T-cell (primary cell): ENCODE measurements at regions not wholly inside any gene's neighbourhood (a gene's known extent, or its start where the extent isn't known, plus 50 kb on each side); places are given as distances from the start of the nearest gene placed in this dataset.

ENCODE experiments used
- ATAC-seq, 4 experiments: fragments of 200-7000 bp in 3 of 4; fragments of 150-1000 bp in 1 of 4; cut with Tn5 transposase; replicated peaks in 1 of 4; 1 replicate in 3 of 4; 2 replicates in 1 of 4; pipeline ENCODE4 v1.10.0; 2021; ENCODE audit warnings: moderate library complexity in 3 of 4, mild to moderate bottlenecking in 2 of 4, moderate number of reproducible peaks in 1 of 4
- CTCF ChIA-PET, 2 donors: fragments of 300-600 bp; sonication (Branson Sonifier 250); formaldehyde crosslinking; loops; one replicate each; lab custom pipeline; 2022; ENCODE audit warnings: antibody characterized with exemption in 2 of 2; lab: Charles Lee
- POLR2A ChIA-PET, 2 donors: fragments of 300-600 bp; sonication (Branson Sonifier 250); formaldehyde crosslinking; loops; one replicate each; lab custom pipeline; 2022; ENCODE audit warnings: antibody characterized with exemption in 2 of 2; lab: Charles Lee
- DNase-seq, 35 experiments: peaks; one replicate each; pipeline versions ENCODE4 v3.0.0 to v3.0.0-alpha.2; 2013 to 2023
- H3K27ac ChIP-seq: one replicate; pipeline ENCODE4 v1.5.1; 2013; ENCODE audit warnings: low read length
- H3K27me3 ChIP-seq, 2 experiments: replicated peaks in 1 of 2; 1 replicate in 1 of 2; 2 replicates in 1 of 2; pipeline versions ENCODE4 v1.6.1 to v1.7.0; 2013; ENCODE audit warnings: low read length in 1 of 2, mixed read lengths in 1 of 2; ENCODE audit not compliant: control insufficient read depth in 2 of 2, insufficient read depth in 2 of 2; ENCODE audit errors: extremely low read depth in 1 of 2
- H3K36me3 ChIP-seq, 2 donors: 1 replicate in 1 of 2; 2 replicates in 1 of 2; pipeline versions ENCODE4 v1.6.1 to v1.7.0; 2013; ENCODE audit warnings: low read length in 1 of 2; ENCODE audit not compliant: control insufficient read depth in 2 of 2, insufficient read depth in 1 of 2; ENCODE audit errors: extremely low read depth in 1 of 2
- H3K4me1 ChIP-seq, 2 experiments: 1 replicate in 1 of 2; 2 replicates in 1 of 2; pipeline versions ENCODE4 v1.6.1 to v1.7.0; 2013; ENCODE audit warnings: low read length in 2 of 2, mixed read lengths in 1 of 2; ENCODE audit not compliant: insufficient read depth in 2 of 2, control insufficient read depth in 1 of 2; ENCODE audit errors: extremely low read depth in 1 of 2
- H3K4me3 ChIP-seq, 2 donors: 1 replicate in 1 of 2; 2 replicates in 1 of 2; pipeline versions ENCODE4 v1.5.1 to v1.7.0; 2013; ENCODE audit warnings: mild to moderate bottlenecking in 2 of 2, low read length in 1 of 2, moderate library complexity in 1 of 2; ENCODE audit not compliant: control insufficient read depth in 1 of 2; ENCODE audit errors: extremely low read depth in 1 of 2
- H3K9me3 ChIP-seq: 2 replicates; pipeline ENCODE4 v1.7.0; 2013
- H3K27ac Mint-ChIP-seq, 2 donors: one replicate each; pipeline ENCODE4 v1.8.0; 2020 to 2021; ENCODE audit warnings: mild to moderate bottlenecking in 2 of 2, mixed read lengths in 2 of 2
- H3K27me3 Mint-ChIP-seq, 2 donors: one replicate each; pipeline ENCODE4 v1.8.0; 2021 to 2022; ENCODE audit warnings: mixed read lengths in 2 of 2
- H3K36me3 Mint-ChIP-seq: one replicate; pipeline ENCODE4 v1.8.0; 2021; ENCODE audit warnings: mixed read lengths
- H3K4me1 Mint-ChIP-seq, 3 donors: one replicate each; pipeline ENCODE4 v1.8.0; 2020 to 2022; ENCODE audit warnings: mixed read lengths in 3 of 3, mild to moderate bottlenecking in 1 of 3
- H3K4me3 Mint-ChIP-seq, 3 donors: one replicate each; pipeline ENCODE4 v1.8.0; 2020 to 2022; ENCODE audit warnings: mild to moderate bottlenecking in 3 of 3, mixed read lengths in 3 of 3, moderate library complexity in 3 of 3
- H3K9me3 Mint-ChIP-seq, 3 donors: one replicate each; pipeline ENCODE4 v1.8.0; 2020 to 2022; ENCODE audit warnings: mixed read lengths in 3 of 3
- WGBS: methylation state at CpG from one replicate; pipeline ENCODE4 v1.1.5; 2013; ENCODE audit warnings: missing lambda C conversion rate; ENCODE audit not compliant: insufficient coverage; 5-methylcytosine and 5-hydroxymethylcytosine counted together

- ATAC-seq = no peak
- no peaks in the 10 kb centered on the region for H3K9me3 ChIP-seq
- Mint-ChIP-seq H3K36me3 (peaks cover 3% of the 10 kb centered on the region), H3K27ac (no peak overlapping the region), H3K4me1 (peaks cover 0 to 4% (median 0%) of the 10 kb centered on the region in 3 donors), H3K27me3 (peaks cover 0 to 2% of the 10 kb centered on the region in 2 donors), H3K9me3 (peaks cover 3 to 8% (median 5%) of the 10 kb centered on the region in 3 donors), H3K4me3 (no peak overlapping the region)
- H3K4me3 ChIP-seq = no peak overlapping the region
- peaks cover 0 to 5% of the 10 kb centered on the region in 2 experiments for H3K27me3 ChIP-seq
- DNase-seq = no peak
- WGBS = 83% methylated on average over 26 of the region's 35 CpGs
- H3K27ac ChIP-seq = no peak overlapping the region
- H3K4me1 ChIP-seq = no peaks in the 10 kb centered on the region
- H3K36me3 ChIP-seq = no peaks in the 10 kb centered on the region
- ChIA-PET CTCF (no interaction called here), POLR2A (no interaction called here)
Measured at GRCh38 chr7:415646-416525, 103.8 kb downstream of the PDGFA start.

DNA sequence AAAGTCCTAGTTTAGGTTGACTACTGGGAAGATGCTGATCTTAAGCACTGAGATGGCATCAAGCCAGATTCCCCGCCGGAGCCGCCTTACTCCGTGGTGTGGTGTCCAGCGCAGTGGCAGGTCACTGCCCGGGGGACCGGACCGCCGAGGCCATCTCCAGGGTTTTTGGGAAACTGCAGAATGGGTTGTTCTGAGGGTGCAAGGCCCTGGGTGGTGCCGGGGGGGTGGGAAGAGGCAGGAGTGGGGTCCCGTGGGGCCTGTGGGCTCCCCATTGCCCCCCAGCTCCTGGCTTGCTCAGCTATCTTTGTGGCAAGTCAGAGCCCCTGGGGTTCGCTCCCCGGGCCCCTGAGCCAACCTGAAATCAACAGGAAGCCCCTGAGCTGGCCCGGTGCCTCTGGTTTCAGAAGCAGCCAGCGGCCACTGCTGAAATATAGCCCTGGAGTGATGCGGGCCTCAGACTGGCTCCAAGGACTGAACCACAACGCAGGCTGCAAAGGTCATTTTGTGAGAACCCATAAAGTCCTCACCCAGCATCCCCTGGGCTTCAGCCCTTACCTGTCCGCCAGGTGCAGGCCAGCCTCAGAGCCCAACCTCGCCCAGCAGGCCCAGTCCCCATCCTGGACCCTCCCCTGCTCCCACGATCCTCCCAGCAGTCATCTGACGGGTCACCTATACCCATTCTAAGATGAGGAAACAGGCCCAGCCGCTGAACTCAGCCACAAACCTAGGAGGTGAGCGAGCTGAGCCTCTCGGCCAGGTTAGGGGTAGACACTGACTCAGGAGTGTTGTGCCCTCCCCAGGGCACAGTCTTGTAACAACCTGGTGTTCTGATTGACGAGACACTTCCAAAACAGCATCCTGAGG is 102.7 kb downstream of the PDGFA start:
- DNase-seq = no peak
- POLR2A ChIA-PET = no interaction called here
- H3K27me3 Mint-ChIP-seq = peaks cover 0 to 2% of the 10 kb centered on the region in 2 donors

GRCh38 chr7:417625-417889 is 102.1 kb downstream of the PDGFA start:
- POLR2A ChIA-PET = no interaction called here

More for the DNA sequence above, 102.7 kb downstream of the PDGFA start:
- Histone ChIP-seq H3K27me3 (peaks cover 0 to 12% of the 10 kb centered on the region in 2 experiments), H3K4me1 (peaks cover 0 to 8% of the 10 kb centered on the region in 2 experiments), H3K9me3 (no peaks in the 10 kb centered on the region), H3K27ac (no peak overlapping the region), H3K36me3 (no peaks in the 10 kb centered on the region), H3K4me3 (no peak overlapping the region)
- 87% methylated on average over 24 of the region's 25 CpGs for WGBS
- no peak overlapping the region for H3K27ac Mint-ChIP-seq
- ATAC-seq = no peak
- CTCF ChIA-PET = no interaction called here
- H3K4me1 Mint-ChIP-seq = peaks cover 0 to 4% (median 0%) of the 10 kb centered on the region in 3 donors
- peaks cover 3% of the 10 kb centered on the region for H3K36me3 Mint-ChIP-seq
- H3K9me3 Mint-ChIP-seq = peaks cover 3 to 8% (median 5%) of the 10 kb centered on the region in 3 donors
- no peak overlapping the region for H3K4me3 Mint-ChIP-seq

DNA sequence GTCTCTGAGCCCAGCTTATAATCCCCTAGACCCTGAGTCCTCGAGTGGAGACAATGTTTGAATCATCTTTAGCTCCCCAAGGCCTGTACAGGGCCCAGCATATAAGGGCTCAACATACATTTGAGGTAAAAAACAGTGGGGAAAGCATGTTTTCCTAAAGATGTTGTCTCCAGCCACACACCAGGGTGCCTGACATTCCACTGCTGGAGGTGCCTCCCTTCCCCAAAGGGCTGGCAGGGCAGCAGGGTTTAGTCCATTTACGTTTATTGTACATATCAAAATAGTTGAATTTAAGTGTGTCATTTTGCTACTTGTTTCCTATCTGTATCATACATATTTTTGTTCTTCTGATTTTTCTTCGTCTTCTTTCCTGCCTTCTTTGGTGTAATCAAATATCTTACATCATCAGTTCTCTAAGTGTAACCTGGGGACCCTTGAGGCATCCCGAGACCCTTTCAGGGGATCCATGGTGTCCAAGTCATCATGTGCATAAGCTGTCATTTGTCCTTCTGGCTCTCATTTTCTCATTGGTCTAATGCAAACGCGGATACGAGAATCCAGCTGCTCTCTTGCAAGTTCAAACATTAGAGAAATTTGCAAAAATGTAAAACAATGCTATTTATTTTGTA is 101.6 kb downstream of the PDGFA start:
- DNase-seq (no peak), ATAC-seq (no peak)
- 97% methylated on average over 5 of the region's 7 CpGs for whole genome bisulfite sequencing
- CTCF ChIA-PET = no interaction called here
- H3K4me1 ChIP-seq = peaks cover 0 to 10% of the 10 kb centered on the region in 2 experiments
- H3K27me3 Mint-ChIP-seq = no peaks in the 10 kb centered on the region
- H3K9me3 Mint-ChIP-seq = peaks cover 3 to 8% (median 5%) of the 10 kb centered on the region in 3 donors
- no peak overlapping the region for H3K4me3 ChIP-seq
- peaks cover 0 to 12% of the 10 kb centered on the region in 2 experiments for H3K27me3 ChIP-seq
- H3K36me3 Mint-ChIP-seq = peaks cover 3% of the 10 kb centered on the region
- H3K4me1 Mint-ChIP-seq = peaks cover 0 to 4% (median 0%) of the 10 kb centered on the region in 3 donors
- H3K27ac Mint-ChIP-seq = no peak overlapping the region
- POLR2A ChIA-PET = no interaction called here
- no peaks in the 10 kb centered on the region for H3K9me3 ChIP-seq
- H3K4me3 Mint-ChIP-seq = no peak overlapping the region
- H3K36me3 ChIP-seq = no peaks in the 10 kb centered on the region
- no peak overlapping the region for H3K27ac ChIP-seq

More at GRCh38 chr7:417625-417889, 102.1 kb downstream of the PDGFA start:
- H3K27me3 Mint-ChIP-seq = no peaks in the 10 kb centered on the region
- H3K36me3 Mint-ChIP-seq = peaks cover 3% of the 10 kb centered on the region
- Histone ChIP-seq H3K27ac (no peak overlapping the region), H3K9me3 (no peaks in the 10 kb centered on the region), H3K27me3 (peaks cover 0 to 12% of the 10 kb centered on the region in 2 experiments), H3K4me3 (no peak overlapping the region), H3K4me1 (peaks cover 0 to 10% of the 10 kb centered on the region in 2 experiments), H3K36me3 (no peaks in the 10 kb centered on the region)
- CTCF ChIA-PET = no interaction called here
- no peak overlapping the region for H3K4me3 Mint-ChIP-seq
- no peak overlapping the region for H3K27ac Mint-ChIP-seq
- peaks cover 3 to 8% (median 5%) of the 10 kb centered on the region in 3 donors for H3K9me3 Mint-ChIP-seq
- DNase-seq = no peak
- no peak for ATAC-seq
- 94% methylated on average over 5 of the region's 5 CpGs for WGBS
- peaks cover 0 to 4% (median 0%) of the 10 kb centered on the region in 3 donors for H3K4me1 Mint-ChIP-seq

- no peaks in the 10 kb centered on the region for H3K36me3 ChIP-seq
- Mint-ChIP-seq H3K4me3 (no peak overlapping the region), H3K27ac (no peak overlapping the region), H3K36me3 (peaks cover 3% of the 10 kb centered on the region), H3K27me3 (no peaks in the 10 kb centered on the region), H3K9me3 (peaks cover 3 to 8% (median 5%) of the 10 kb centered on the region in 3 donors), H3K4me1 (peaks cover 0 to 4% (median 0%) of the 10 kb centered on the region in 3 donors)
- H3K27ac ChIP-seq = no peak overlapping the region
- H3K9me3 ChIP-seq = no peaks in the 10 kb centered on the region
- no peak overlapping the region for H3K4me3 ChIP-seq
- CTCF ChIA-PET = no interaction called here
- ATAC-seq (no peak), DNase-seq (no peak)
- peaks cover 0 to 10% of the 10 kb centered on the region in 2 experiments for H3K4me1 ChIP-seq
- H3K27me3 ChIP-seq = peaks cover 0 to 12% of the 10 kb centered on the region in 2 experiments
- 94% methylated on average over 8 of the region's 11 CpGs for whole genome bisulfite sequencing
- POLR2A ChIA-PET = no interaction called here
Measured at GRCh38 chr7:418636-419280, 100.9 kb downstream of the PDGFA start.
